Natural killer cell (primary cell): ENCODE measurements at regions not wholly inside any gene's neighbourhood (a gene's known extent, or its start where the extent isn't known, plus 50 kb on each side); places are given as distances from the start of the nearest gene placed in this dataset.

Experiments used
- ATAC-seq, 3 donors: fragments of 150-1000 bp in 2 of 3; fragments of 200-7000 bp in 1 of 3; cut with Tn5 transposase; 1 replicate in 1 of 3; 2 replicates in 2 of 3; pipeline ENCODE4 v1.10.0; 2021; ENCODE audit warnings: mild to moderate bottlenecking in 2 of 3, moderate library complexity in 2 of 3
- DNase-seq, 2 donors: peaks; one replicate each; pipeline versions ENCODE4 v3.0.0 to v3.0.0-alpha.2; 2013 to 2021; ENCODE audit warnings: mixed read lengths in 1 of 2
- H3K27ac ChIP-seq: one replicate; pipeline ENCODE4 v1.5.1; 2013; ENCODE audit warnings: mild to moderate bottlenecking, low read length
- H3K27me3 ChIP-seq: one replicate; pipeline ENCODE4 v1.6.1; 2013; ENCODE audit warnings: low read length; ENCODE audit not compliant: control insufficient read depth, insufficient read depth
- H3K36me3 ChIP-seq: one replicate; pipeline ENCODE4 v1.6.1; 2013; ENCODE audit warnings: low read length; ENCODE audit not compliant: control insufficient read depth, insufficient read depth
- H3K4me1 ChIP-seq: one replicate; pipeline ENCODE4 v1.6.1; 2013; ENCODE audit warnings: low read length; ENCODE audit not compliant: control insufficient read depth, insufficient read depth
- H3K4me3 ChIP-seq: one replicate; pipeline ENCODE4 v1.5.1; 2013; ENCODE audit warnings: low read length
- H3K9me3 ChIP-seq: one replicate; pipeline ENCODE4 v1.6.1; 2013; ENCODE audit warnings: low read length; ENCODE audit not compliant: control insufficient read depth, insufficient read depth
- H3K27ac Mint-ChIP-seq, 2 donors: one replicate each; pipeline ENCODE4 v1.8.0; 2022; ENCODE audit warnings: mild to moderate bottlenecking in 2 of 2, mixed read lengths in 2 of 2, moderate library complexity in 1 of 2
- H3K27me3 Mint-ChIP-seq, 2 donors: one replicate each; pipeline ENCODE4 v1.8.0; 2022; ENCODE audit warnings: low read depth in 2 of 2, mixed read lengths in 2 of 2
- H3K36me3 Mint-ChIP-seq: one replicate; pipeline ENCODE4 v1.8.0; 2022; ENCODE audit warnings: mixed read lengths
- H3K4me1 Mint-ChIP-seq, 2 donors: one replicate each; pipeline ENCODE4 v1.8.0; 2022; ENCODE audit warnings: mixed read lengths in 2 of 2
- H3K4me3 Mint-ChIP-seq: one replicate; pipeline ENCODE4 v1.8.0; 2022; ENCODE audit warnings: mild to moderate bottlenecking, moderate library complexity, mixed read lengths
- H3K9me3 Mint-ChIP-seq, 2 donors: one replicate each; pipeline ENCODE4 v1.8.0; 2022; ENCODE audit warnings: mixed read lengths in 2 of 2
- CTCF ChIP-seq: fragments of 200-600 bp; IDR thresholded peaks from one replicate; pipeline ENCODE4 v1.8.0; 2022; ENCODE audit warnings: antibody characterized with exemption
- WGBS: methylation state at CpG from one replicate; pipeline ENCODE4 v1.1.7; 2013; ENCODE audit warnings: missing lambda C conversion rate; ENCODE audit not compliant: insufficient coverage; 5-methylcytosine and 5-hydroxymethylcytosine counted together
- intact Hi-C: fragments of 100-400 bp; cut with micrococcal nuclease; formaldehyde crosslinking; loops from one replicate; pipeline ENCODE4 v1.14.2; 2022

- no peak overlapping the region for H3K4me3 Mint-ChIP-seq
- no peak overlapping the region for H3K27ac Mint-ChIP-seq
- no peaks in the 10 kb centered on the region for H3K9me3 ChIP-seq
- no peaks in the 10 kb centered on the region for H3K36me3 ChIP-seq
- H3K4me1 ChIP-seq: no peaks in the 10 kb centered on the region
- no peak overlapping the region for H3K4me3 ChIP-seq
- H3K27me3 ChIP-seq: no peaks in the 10 kb centered on the region
- H3K36me3 Mint-ChIP-seq: no peaks in the 10 kb centered on the region
- H3K4me1 Mint-ChIP-seq: no peaks in the 10 kb centered on the region
- no peaks in the 10 kb centered on the region for H3K9me3 Mint-ChIP-seq
- intact Hi-C loops: no loop called here
- WGBS: 88% methylated on average over 4 of the region's 4 CpGs
- DNase-seq: no peak
- no peak overlapping the region for H3K27ac ChIP-seq
- no peak for TF ChIP-seq CTCF
- no peak for ATAC-seq
- H3K27me3 Mint-ChIP-seq: peaks cover 12 to 13% of the 10 kb centered on the region in 2 donors
These were observed 141.9 kb downstream of the SQOR start for GRCh38 chr15:45776772-45777171.

GRCh38 chr15:45777781-45778180 is 143.0 kb downstream of the SQOR start:
- no peak overlapping the region for H3K4me3 Mint-ChIP-seq
- 76% methylated on average over 3 of the region's 4 CpGs for WGBS
- no peak overlapping the region for H3K27ac ChIP-seq
- ATAC-seq (no peak), DNase-seq (no peak)
- no peaks in the 10 kb centered on the region for H3K27me3 ChIP-seq
- intact Hi-C loops: no loop called here
- H3K27ac Mint-ChIP-seq: no peak overlapping the region
- no peaks in the 10 kb centered on the region for H3K4me1 Mint-ChIP-seq
- no peak for TF ChIP-seq CTCF
- H3K9me3 Mint-ChIP-seq: no peaks in the 10 kb centered on the region
- H3K9me3 ChIP-seq: no peaks in the 10 kb centered on the region
- peaks cover 13 to 16% of the 10 kb centered on the region in 2 donors for H3K27me3 Mint-ChIP-seq
- H3K36me3 ChIP-seq: no peaks in the 10 kb centered on the region
- H3K4me1 ChIP-seq: no peaks in the 10 kb centered on the region
- H3K4me3 ChIP-seq: no peak overlapping the region
- no peaks in the 10 kb centered on the region for H3K36me3 Mint-ChIP-seq

- H3K27ac ChIP-seq: no peak overlapping the region
- TF ChIP-seq CTCF: no peak
- no peaks in the 10 kb centered on the region for H3K9me3 ChIP-seq
- H3K36me3 Mint-ChIP-seq: no peaks in the 10 kb centered on the region
- intact Hi-C loops: no loop called here
- H3K9me3 Mint-ChIP-seq: no peaks in the 10 kb centered on the region
- H3K4me1 ChIP-seq: no peaks in the 10 kb centered on the region
- no peak overlapping the region for H3K4me3 ChIP-seq
- no peaks in the 10 kb centered on the region for H3K36me3 ChIP-seq
- DNase-seq: no peak
- no peak overlapping the region for H3K27ac Mint-ChIP-seq
- H3K4me3 Mint-ChIP-seq: no peak overlapping the region
- WGBS: 75% methylated on average over 1 of the region's 2 CpGs
- peaks cover 16 to 34% of the 10 kb centered on the region in 2 donors for H3K27me3 Mint-ChIP-seq
- no peak for ATAC-seq
- H3K4me1 Mint-ChIP-seq: no peaks in the 10 kb centered on the region
- no peaks in the 10 kb centered on the region for H3K27me3 ChIP-seq
These were observed 145.5 kb downstream of the SQOR start for GRCh38 chr15:45780352-45780751.

- DNase-seq: no peak
- Histone ChIP-seq H3K36me3 (no peaks in the 10 kb centered on the region), H3K4me1 (no peaks in the 10 kb centered on the region), H3K27ac (no peak overlapping the region), H3K4me3 (no peak overlapping the region), H3K9me3 (no peaks in the 10 kb centered on the region), H3K27me3 (no peaks in the 10 kb centered on the region)
- 73% methylated on average over 2 of the region's 2 CpGs for WGBS
- no peak overlapping the region for H3K4me3 Mint-ChIP-seq
- ATAC-seq: no peak
- intact Hi-C loops: no loop called here
- H3K27me3 Mint-ChIP-seq: peaks cover 11 to 34% of the 10 kb centered on the region in 2 donors
- no peak for TF ChIP-seq CTCF
- no peak overlapping the region for H3K27ac Mint-ChIP-seq
- no peaks in the 10 kb centered on the region for H3K4me1 Mint-ChIP-seq
- H3K9me3 Mint-ChIP-seq: no peaks in the 10 kb centered on the region
- H3K36me3 Mint-ChIP-seq: no peaks in the 10 kb centered on the region
These were observed 149.8 kb downstream of the SQOR start for GRCh38 chr15:45784656-45785055.
